GM19025 (cell line): ENCODE measurements at regions not wholly inside any gene's neighbourhood (a gene's known extent, or its start where the extent isn't known, plus 50 kb on each side); places are given as distances from the start of the nearest gene placed in this dataset.

ENCODE experiments used
- ATAC-seq: cut with Tn5 transposase; IDR thresholded peaks from one replicate; pipeline ENCODE4 v1.9.1; 2021; ENCODE audit warnings: mild to moderate bottlenecking, low read depth, moderate library complexity; ENCODE audit not compliant: unreplicated experiment

- no peak for ATAC-seq
Measured at GRCh38 chr16:13291591-13292333, 390.4 kb downstream of the SHISA9 start.

GRCh38 chr16:13296206-13296605, 394.8 kb downstream of the SHISA9 start:
- no peak for ATAC-seq

GRCh38 chr16:13298666-13299065, 397.3 kb downstream of the SHISA9 start:
- no peak for ATAC-seq

GRCh38 chr16:13300066-13300840, 398.9 kb downstream of the SHISA9 start:
- no peak for ATAC-seq

- no peak for ATAC-seq
Measured at GRCh38 chr16:13305019-13305755, 403.8 kb downstream of the SHISA9 start.

GRCh38 chr16:13306161-13306995, 405.0 kb downstream of the SHISA9 start:
- ATAC-seq, result no peak

GRCh38 chr16:13307255-13307654, 405.9 kb downstream of the SHISA9 start:
- no peak for ATAC-seq

GRCh38 chr16:13307851-13308250, 406.5 kb downstream of the SHISA9 start:
- ATAC-seq, result no peak

- ATAC-seq, result no peak
Measured at GRCh38 chr16:13312063-13312462, 410.7 kb downstream of the SHISA9 start.

GRCh38 chr16:13313351-13313750, 412.0 kb downstream of the SHISA9 start:
- ATAC-seq, result no peak

- ATAC-seq, result no peak
Measured at GRCh38 chr16:13314633-13315032, 413.2 kb downstream of the SHISA9 start.

- no peak for ATAC-seq
Measured at GRCh38 chr16:13315642-13316427, 414.4 kb downstream of the SHISA9 start.

GRCh38 chr16:13322336-13322735, 420.9 kb downstream of the SHISA9 start:
- ATAC-seq, result peak; percentile 83

- no peak for ATAC-seq
Measured at GRCh38 chr16:13324851-13325250, 423.5 kb downstream of the SHISA9 start.

- ATAC-seq, result no peak
Measured at GRCh38 chr16:13325396-13325795, 424.0 kb downstream of the SHISA9 start.

- no peak for ATAC-seq
Measured at GRCh38 chr16:13331918-13332317, 430.5 kb downstream of the SHISA9 start.

GRCh38 chr16:13332713-13333255, 431.4 kb downstream of the SHISA9 start:
- ATAC-seq, result no peak

- no peak for ATAC-seq
Measured at GRCh38 chr16:13333336-13333735, 431.9 kb downstream of the SHISA9 start.

- no peak for ATAC-seq
Measured at GRCh38 chr16:13335879-13336278, 434.5 kb downstream of the SHISA9 start.
